ENCODE measurements at regions not wholly inside any gene's neighbourhood (a gene's known extent, or its start where the extent isn't known, plus 50 kb on each side); places are given as distances from the start of the nearest gene placed in this dataset.

DNA sequence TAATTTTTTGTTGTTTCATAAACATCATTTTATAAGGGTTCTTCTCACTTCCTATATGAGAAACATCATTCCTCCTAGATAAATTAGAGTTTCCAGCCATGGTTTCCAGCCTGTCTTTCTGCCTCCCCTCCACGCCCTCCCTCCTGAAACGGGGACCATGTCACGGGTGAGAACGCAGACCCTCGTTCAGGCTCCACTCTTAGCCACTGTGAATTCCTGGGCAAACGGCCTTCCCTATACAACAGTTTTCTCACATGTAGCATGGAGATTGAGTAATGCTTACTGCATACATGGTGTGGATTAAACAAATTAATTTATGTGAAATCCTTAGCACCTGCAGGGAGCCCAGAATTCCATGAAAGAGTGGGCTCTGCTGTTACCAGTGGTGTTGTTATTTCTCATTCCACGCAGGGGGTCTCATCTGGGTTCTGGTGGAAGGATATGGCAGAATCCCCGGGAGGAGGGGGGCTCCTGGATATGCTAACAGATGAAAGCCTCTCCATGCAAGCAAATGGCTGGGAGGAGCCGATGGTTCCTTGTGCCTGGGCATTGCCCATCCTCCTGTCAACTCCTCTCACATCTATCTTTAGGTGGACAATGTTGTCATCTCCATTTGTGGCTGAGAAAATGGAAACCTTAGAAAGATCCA lies 54.0 kb upstream of the TWIST2 start:
- no peak for DNase-seq (ENCODE audit: low read depth in 1 of 2, low spot score in 1 of 2)
- Histone ChIP-seq H3K27ac (replicated peaks) (no peak overlapping the region), H3K4me3 (replicated peaks; ENCODE audit: insufficient read depth, low read length) (no peak overlapping the region), H3K27me3 (ENCODE audit: insufficient read depth, poor library complexity, severe bottlenecking) (no peaks in the 10 kb centered on the region)
- TF ChIP-seq GABPA (IDR thresholded peaks at IDR 0.05; ENCODE audit: low read depth) (no peak), POLR2AphosphoS5 (IDR thresholded peaks at IDR 0.05; ENCODE audit: low read depth) (no peak), SPI1 (IDR thresholded peaks at IDR 0.05; ENCODE audit: borderline replicate concordance, low read depth) (no peak)
- TF ChIP-seq, protein P1, sequence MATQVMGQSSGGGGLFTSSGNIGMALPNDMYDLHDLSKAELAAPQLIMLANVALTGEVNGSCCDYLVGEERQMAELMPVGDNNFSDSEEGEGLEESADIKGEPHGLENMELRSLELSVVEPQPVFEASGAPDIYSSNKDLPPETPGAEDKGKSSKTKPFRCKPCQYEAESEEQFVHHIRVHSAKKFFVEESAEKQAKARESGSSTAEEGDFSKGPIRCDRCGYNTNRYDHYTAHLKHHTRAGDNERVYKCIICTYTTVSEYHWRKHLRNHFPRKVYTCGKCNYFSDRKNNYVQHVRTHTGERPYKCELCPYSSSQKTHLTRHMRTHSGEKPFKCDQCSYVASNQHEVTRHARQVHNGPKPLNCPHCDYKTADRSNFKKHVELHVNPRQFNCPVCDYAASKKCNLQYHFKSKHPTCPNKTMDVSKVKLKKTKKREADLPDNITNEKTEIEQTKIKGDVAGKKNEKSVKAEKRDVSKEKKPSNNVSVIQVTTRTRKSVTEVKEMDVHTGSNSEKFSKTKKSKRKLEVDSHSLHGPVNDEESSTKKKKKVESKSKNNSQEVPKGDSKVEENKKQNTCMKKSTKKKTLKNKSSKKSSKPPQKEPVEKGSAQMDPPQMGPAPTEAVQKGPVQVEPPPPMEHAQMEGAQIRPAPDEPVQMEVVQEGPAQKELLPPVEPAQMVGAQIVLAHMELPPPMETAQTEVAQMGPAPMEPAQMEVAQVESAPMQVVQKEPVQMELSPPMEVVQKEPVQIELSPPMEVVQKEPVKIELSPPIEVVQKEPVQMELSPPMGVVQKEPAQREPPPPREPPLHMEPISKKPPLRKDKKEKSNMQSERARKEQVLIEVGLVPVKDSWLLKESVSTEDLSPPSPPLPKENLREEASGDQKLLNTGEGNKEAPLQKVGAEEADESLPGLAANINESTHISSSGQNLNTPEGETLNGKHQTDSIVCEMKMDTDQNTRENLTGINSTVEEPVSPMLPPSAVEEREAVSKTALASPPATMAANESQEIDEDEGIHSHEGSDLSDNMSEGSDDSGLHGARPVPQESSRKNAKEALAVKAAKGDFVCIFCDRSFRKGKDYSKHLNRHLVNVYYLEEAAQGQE (IDR thresholded peaks at IDR 0.05; ENCODE audit: insufficient replicate concordance, low read depth), result no peak
- TF ChIP-seq, protein P2, sequence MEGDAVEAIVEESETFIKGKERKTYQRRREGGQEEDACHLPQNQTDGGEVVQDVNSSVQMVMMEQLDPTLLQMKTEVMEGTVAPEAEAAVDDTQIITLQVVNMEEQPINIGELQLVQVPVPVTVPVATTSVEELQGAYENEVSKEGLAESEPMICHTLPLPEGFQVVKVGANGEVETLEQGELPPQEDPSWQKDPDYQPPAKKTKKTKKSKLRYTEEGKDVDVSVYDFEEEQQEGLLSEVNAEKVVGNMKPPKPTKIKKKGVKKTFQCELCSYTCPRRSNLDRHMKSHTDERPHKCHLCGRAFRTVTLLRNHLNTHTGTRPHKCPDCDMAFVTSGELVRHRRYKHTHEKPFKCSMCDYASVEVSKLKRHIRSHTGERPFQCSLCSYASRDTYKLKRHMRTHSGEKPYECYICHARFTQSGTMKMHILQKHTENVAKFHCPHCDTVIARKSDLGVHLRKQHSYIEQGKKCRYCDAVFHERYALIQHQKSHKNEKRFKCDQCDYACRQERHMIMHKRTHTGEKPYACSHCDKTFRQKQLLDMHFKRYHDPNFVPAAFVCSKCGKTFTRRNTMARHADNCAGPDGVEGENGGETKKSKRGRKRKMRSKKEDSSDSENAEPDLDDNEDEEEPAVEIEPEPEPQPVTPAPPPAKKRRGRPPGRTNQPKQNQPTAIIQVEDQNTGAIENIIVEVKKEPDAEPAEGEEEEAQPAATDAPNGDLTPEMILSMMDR (IDR thresholded peaks at IDR 0.05; ENCODE audit: insufficient read depth, low read length), result no peak

DNA sequence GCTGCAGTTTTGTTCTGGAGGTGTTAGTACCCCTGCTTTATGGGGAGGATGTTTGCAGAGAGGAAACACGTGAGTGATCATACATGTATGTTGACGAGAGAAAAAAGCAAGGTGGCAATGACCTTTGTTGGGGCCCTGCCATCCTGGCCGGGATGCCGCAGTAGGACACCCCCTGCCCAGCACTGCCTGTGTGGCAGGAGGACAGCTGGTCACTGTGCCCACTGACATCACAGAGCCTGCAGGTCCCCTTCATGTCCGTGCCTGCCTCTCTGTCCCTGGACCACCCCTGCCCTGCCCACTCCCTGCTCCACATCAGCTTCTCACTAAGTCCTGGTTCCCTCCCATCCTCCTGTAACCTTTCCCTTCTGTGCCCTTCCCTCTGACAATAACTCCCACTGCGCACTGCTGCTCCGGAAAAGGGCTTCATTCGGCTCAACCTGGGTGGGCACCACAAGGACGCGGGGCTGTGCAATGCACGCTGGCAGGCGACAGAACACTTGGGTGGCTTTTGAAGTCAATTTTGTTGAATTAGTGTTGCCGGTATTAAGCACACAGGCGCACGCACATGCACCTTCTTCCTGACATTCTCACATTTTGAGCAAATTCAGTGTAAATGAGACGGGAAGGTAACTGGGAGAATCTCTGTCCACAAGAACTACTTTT lies 51.5 kb upstream of the TWIST2 start:
- DNase-seq (ENCODE audit: low read depth in 1 of 2, low spot score in 1 of 2), result no peak
- no peak overlapping the region for H3K27ac ChIP-seq (replicated peaks)
- H3K27me3 ChIP-seq (ENCODE audit: insufficient read depth, poor library complexity, severe bottlenecking), result no peaks in the 10 kb centered on the region
- TF ChIP-seq, protein P2 (IDR thresholded peaks at IDR 0.05; ENCODE audit: insufficient read depth, low read length), result no peak
- no peak for TF ChIP-seq POLR2AphosphoS5 (IDR thresholded peaks at IDR 0.05; ENCODE audit: low read depth)
- TF ChIP-seq GABPA (IDR thresholded peaks at IDR 0.05; ENCODE audit: low read depth), result no peak
- TF ChIP-seq SPI1 (IDR thresholded peaks at IDR 0.05; ENCODE audit: borderline replicate concordance, low read depth), result no peak
- TF ChIP-seq, protein P1 (IDR thresholded peaks at IDR 0.05; ENCODE audit: insufficient replicate concordance, low read depth), result no peak
- no peak overlapping the region for H3K4me3 ChIP-seq (replicated peaks; ENCODE audit: insufficient read depth, low read length)

DNA sequence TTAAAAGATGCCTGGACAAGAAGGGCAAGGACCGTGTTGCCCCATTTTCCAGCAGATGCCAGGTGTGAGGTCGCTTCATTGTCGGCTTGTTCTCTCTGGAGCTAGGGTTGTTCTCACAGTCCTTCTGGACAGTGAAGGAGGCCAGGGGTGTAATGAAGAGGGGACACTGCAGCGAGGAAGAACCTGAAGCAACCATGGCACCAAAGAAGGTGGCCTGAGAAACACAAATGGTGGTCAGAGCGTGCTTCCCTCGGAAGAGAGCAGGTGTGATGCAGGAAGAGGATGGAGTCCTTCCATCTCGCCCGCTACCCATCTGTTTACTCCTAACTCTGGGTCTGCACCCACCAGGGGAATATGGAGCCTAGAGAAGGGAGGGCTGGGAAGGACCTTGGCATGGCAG lies 50.3 kb upstream of the TWIST2 start:
- Histone ChIP-seq H3K4me3 (replicated peaks; ENCODE audit: insufficient read depth, low read length) (no peak overlapping the region), H3K27ac (replicated peaks) (no peak overlapping the region), H3K27me3 (ENCODE audit: insufficient read depth, poor library complexity, severe bottlenecking) (no peaks in the 10 kb centered on the region)
- DNase-seq (ENCODE audit: low read depth in 1 of 2, low spot score in 1 of 2), result no peak
- TF ChIP-seq GABPA (IDR thresholded peaks at IDR 0.05; ENCODE audit: low read depth) (no peak), SPI1 (IDR thresholded peaks at IDR 0.05; ENCODE audit: borderline replicate concordance, low read depth) (no peak), POLR2AphosphoS5 (IDR thresholded peaks at IDR 0.05; ENCODE audit: low read depth) (no peak)
- TF ChIP-seq, protein P2 (IDR thresholded peaks at IDR 0.05; ENCODE audit: insufficient read depth, low read length), result no peak
- TF ChIP-seq, protein P1 (IDR thresholded peaks at IDR 0.05; ENCODE audit: insufficient replicate concordance, low read depth), result no peak

Data from HL-60 (cell line).